Tongue (tissue), 1 donor: ENCODE measurements at regions not wholly inside any gene's neighbourhood (a gene's known extent, or its start where the extent isn't known, plus 50 kb on each side); places are given as distances from the start of the nearest gene placed in this dataset.

Source experiments
- DNase-seq: peaks from one replicate; pipeline ENCODE4 v3.0.0-alpha.2; 2015

DNA sequence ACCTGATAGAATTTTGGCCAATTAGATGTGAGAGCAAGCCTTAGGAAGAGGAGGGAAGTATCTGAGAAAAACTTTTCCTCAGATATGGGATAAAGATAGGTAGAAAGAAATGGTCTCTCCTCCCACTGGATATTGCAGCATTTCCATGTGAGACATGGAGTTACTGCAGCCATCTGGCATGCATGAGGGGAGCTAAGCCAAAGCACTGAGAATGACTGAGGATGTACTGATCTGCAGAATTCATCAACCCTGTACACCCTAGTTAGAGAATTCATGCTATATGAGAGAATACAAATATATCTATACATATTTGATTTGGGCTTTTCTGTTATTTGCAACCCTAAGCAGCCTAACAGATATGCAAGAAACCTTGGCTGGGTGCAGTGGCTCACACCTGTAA, 52.5 kb upstream of the RPL34 start:
- DNase-seq: no peak

DNA sequence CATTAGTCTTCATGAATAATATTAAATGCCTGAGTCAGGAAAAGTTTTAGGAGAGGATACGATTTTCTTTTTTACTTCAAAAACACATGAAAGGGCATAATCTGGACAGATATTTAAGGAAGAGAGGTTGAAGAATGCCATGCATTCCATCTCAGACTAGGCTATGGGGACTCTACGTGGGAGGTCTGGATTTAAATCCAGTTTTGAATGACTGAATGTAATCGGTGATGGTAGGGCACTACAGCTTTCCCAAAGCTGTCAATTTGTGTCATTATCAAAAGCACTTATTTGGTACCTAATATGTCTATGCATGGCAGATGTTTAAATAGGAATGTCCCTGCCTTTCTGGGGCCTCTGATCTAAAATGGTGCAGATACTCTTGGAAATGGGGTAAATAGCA, 59.3 kb upstream of the RPL34 start:
- no peak for DNase-seq

DNA sequence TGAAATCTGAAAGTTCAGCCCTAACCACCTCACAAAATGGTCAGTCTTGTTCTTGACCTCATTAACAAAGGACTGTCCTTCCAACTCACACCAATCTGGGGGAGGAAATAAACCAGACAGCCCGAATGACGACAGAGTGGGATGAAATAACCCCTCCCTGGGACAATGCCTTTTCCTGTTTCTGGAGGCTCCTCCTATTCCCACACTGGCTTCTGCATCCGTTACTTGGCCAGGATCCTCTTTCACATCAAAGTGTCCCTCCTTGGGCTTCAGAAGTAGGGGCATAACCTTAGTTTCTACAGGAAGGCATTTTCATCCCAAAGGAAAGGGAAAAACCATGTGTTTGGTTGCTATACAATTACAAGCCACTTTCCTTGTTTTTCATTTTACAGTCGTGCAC, 59.8 kb upstream of the RPL34 start:
- DNase-seq: peak; percentile 35

DNA sequence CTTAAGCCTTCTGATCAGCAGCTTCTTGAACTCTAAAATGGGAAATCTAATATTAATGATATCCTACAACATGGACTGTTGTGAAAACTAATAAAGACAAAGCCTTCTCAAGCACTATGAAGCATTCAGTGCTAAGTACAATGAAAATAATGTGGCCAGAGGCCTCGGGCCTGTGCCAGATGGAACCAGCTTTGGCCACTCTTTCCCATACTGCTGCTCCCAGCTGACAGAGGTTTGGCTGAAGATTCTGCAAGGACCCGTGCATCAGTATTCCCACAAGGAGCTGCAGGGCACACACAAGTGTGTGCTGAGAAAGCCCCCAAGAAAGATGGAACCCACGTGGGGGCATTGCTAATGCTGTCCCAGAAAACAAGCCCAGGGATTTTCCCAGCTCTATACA, 60.5 kb upstream of the RPL34 start:
- DNase-seq: no peak

DNA sequence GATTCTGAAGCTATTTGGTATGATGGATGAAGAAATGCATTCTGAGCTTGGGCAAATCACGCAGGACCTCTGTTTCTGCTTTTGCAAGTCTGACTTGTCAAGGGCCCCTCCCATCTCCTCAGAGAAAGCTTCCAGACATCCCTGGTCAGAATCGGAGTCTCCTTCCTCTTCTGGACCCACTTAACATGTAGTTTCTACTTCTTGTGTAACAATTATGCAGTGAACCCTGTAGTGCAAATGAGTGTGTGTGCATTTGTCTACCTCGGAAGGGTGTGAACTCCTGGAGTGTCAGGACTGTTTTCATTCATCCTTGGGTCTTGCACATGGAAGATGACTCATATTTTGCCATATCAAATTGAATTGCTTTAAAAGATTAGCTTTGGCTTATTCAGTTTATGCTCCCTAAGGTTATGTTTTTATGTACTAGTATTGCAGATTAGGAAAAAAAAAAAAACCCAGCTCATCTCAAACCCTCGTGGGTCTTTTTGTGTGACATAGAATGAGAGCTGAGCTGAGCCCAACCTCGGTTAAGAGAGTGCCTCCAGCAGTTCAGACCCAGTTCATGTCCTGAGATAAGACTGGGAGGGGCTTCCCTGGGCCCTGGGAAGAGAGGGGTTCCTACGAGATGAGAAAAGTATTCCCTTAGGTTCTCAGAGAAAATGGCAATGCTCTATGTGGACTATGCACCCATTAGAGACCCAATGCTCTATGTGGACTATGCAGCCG, 61.1 kb upstream of the RPL34 start:
- no peak for DNase-seq

DNA sequence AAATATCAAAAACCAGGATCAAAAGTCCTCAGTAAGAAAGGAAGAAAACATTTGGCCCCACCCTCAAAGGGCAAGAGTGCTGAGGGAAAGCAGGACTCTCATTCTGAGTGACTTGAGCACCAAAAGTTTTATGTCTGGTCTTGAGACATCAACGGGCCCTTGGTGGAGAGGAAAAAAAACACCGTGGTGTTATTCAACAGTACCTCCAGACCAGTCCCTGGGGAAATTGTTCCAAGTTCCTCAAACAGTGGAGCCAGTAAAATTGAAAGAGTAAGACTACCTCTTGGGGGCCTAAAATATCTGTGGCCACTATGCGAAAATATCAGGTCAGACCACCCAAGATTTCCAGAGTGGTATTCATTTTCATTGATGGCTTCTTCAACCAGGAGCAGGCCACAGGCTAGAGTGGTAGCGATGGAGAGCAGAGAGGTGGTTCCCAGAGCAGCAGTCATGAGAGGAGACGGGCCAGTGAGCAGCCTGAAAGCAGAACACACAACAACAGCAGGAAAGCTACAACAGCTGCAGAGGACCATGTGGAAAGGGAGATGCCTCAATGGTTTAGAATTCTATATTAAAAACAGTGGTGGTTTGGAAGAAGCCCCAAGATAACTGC, 63.7 kb upstream of the RPL34 start:
- DNase-seq: no peak

DNA sequence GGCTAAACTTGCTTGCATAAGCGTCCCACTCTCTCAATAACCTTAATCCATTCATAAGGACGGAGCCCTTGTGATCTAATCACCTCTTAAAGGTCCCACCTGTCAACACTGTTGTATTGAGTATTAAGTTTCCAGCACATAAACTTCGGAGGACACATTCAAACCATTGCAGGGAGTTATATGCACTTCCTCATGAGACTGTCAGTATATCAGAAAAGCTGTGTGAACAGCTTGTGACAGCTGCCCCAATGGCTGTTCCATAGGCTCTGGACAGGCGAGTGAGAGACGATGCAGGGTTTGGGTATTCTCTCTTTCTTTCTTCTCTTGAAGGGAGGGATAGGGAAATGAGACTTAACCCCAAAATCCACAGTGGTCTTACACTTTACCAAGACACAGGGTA, 64.2 kb upstream of the RPL34 start:
- DNase-seq: no peak

DNA sequence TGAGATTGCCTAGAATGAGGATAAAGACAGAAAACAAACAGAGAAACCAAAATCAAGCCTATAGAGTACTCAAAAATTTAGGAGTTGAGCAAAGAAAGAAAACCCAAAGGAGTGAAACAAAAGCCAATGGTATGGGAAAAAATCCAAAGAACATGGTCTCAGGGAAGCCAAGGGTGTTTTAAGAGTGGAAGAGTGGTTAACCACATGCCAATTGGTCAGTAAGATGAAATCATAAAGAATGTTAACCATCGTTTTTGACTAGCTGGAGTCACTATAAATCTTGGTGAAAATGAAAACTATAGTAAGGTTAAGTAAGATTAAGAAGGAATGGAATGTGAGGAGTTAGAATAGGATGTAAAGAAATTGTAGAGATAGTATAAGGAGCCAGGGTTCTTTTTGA, 64.7 kb upstream of the RPL34 start:
- DNase-seq: no peak

DNA sequence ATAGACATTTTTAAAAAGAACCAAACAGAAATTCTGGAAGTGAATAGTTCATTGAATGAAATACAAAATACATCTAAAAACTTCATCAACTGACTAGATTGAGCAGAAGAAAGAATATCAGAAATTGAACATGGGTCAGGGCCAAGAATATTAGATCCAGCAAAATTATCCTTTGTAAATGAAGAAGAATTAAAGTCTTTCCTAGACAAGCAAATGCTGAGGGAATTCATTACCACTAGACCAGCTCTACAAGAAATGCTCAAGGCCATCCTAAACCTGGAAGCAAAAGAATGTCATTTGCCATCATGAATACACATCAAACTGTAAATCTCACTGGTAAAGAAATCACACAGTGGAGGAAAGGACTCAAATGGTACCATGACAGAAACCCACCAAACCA, 72.7 kb upstream of the RPL34 start:
- DNase-seq: no peak

DNA sequence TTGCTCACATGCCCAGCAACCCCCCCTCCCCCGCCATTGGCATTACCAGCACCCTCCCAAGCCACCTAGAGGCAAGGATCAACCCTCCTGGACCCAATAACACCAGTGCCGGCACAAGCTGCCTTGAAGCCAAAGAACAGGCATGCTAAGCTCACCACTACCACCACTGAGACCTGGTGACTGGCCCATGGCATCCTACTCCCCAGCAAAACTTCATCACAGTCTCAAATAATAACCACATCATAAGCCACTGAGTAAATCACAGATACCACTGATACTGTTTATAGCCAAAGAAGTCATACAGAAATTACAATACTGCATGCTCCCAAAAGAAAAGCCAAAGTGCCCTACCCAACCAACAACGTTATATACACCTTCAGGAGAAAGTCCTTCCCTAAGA, 73.6 kb upstream of the RPL34 start:
- DNase-seq: no peak

DNA sequence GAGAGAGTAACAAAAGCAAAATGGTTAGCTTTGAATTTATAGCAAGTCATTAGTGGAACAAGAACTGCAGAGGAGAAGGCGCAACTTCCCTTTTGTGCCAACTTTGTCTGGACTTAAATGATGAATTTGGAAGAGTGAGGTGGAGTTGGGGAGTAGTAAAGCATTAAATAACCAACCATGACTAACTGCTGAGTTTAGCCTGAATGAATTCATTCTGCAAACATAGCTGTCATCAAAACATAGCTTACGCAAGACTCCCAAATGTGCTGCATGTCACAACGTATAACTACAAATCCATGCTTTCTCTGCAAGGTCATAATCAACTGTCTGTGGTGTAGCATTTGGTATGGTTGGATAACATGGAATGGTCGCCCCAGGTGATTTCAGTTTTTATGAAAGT, 75.9 kb upstream of the RPL34 start:
- peak; percentile 56 for DNase-seq

DNA sequence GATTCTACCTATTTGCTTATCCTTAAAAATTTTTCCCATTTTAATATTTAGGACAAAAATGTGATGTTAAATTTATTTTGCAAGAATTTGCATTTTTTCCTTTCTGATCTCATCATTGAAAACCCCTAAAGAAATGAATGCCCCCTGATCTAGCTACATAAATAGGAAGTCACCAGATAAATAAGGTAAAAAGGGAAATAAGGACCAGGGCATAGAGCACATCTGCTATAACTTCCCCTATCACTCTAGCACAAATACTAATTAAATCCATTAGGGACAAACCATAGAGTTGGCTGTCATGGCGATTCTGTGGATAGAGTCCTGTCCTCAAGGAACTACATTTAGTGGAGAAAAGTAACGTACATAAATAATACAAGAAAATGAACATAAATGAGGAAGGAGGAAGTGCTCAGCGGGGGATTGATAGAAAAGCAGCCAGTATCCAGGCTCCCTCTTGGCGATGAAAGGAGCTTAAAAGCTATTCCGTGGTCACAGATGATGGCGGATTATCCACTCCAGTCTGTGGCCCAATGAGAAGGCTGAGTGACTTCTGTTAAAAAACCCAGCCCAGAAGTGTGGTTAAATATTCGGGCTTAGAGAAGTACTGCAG, 76.9 kb upstream of the RPL34 start:
- no peak for DNase-seq

DNA sequence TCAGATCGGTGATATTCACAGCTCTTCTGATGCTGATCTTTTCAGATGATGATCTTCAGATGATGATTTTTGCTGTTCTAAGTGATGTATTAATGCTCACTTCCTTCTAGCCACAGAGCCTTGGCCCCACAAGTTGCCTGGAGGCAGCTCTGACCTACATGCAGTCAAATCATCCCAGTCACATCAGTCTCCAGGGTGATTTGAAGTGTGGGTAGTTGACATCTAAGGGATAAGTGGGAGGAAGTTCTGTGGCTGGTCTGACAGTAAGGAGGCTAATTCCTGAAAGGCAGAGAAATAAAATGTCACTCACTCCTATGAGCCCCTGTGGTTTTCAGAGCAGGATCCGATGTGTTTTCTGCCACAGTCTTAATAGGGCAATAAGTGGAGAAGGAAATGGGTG, 79.8 kb upstream of the RPL34 start:
- DNase-seq: no peak

DNA sequence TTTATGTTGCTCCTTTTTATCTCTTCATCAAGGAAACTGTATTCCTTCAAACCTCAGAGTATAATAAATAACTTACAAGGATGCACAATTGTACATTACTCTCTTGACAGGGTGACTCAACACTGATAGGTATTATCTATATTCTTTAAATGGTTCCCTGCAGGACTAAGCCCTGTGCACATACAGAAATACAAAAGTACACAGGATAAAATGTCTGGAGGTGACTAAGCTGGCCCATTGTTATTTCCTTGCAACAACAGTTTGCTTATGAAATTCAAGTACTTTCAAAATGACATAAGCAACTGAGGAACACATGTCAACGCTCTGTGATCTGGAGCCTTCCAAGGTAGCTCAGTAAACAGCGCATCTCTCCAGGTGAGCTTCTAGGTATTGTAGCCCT, 83.8 kb upstream of the RPL34 start:
- no peak for DNase-seq

DNA sequence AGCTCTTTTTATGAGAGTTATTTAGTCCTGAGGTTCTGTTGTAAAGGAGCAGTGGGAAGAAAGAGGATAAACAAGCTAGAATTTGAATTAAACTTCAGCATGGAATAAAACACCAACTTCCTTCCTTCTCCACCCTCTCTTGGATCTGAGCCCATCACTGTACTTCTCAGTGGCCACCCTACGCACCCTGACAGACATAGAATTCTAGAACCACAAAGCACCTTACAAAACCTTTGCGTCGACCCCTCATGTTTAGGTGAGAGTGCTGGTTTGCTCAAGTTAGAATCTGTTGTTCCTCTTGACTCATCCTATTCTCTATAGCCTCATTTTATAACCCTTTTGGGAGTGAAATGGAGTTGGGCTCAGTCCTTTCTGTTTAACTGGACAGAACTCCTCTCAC, 84.6 kb upstream of the RPL34 start:
- no peak for DNase-seq

DNA sequence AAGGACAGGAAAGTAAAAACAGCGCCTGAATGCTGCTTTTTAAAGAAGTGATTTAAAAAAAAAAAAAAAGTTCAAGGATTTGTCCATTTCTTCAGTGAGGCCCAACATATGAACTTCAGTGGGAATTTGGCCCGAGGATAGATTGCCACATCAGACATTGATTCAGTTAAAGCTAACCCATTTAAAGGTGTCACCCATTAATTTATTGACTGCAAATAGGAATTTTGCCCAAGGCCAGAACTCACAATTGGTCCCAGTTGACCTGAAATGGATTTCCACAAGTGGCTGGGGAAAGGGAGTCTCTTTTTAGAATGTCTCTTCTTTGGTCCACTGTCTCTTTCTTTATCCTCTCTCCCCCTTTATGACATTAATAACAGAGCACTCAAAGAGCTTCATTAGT, 86.5 kb upstream of the RPL34 start:
- DNase-seq: no peak

DNA sequence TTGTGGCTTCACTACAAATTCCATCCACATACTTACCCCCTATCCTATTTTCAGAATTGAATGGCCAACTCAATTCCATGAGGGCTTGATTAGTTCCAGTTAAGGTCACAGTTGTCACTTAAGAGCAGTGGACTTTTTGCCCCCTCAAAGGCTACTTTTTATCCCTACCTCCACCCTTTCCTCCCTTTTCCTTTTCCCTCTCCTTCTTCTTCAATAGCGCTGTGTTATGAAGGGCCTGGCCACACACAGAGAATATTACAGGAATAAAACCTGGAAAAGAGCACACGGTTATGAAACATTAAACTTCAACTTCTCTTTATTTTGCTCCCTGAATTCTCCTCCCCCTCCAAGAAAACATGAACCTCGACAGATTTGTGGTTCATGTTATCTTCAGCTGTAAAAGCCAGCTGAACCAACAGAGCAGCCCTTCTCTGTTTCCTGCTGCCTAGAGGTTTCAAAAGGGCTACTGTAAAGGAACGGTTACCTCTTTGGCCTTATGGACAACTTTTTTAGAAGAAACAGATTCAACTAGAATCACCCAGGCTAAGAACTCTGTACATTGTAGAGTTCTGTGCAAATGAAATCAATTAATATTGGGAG, 87.0 kb upstream of the RPL34 start:
- no peak for DNase-seq

DNA sequence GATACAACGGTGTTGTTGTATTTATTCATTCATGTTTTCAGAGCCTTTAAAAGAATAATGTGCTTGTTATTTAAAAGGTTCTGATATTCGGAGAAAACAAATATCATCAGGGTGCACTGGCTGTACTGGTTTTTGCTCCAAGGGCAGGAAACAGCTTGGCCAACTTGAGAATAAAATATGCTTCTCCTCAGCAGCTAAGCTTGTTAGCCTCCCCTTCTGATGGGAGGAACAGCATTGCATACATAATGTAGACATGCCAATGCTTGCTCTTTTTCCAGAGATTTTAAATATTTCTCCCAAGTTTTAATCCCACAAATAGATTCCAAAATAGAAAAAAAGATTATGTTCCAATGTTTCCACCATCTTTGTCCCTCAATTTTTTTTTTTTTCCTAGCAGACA, 87.6 kb upstream of the RPL34 start:
- no peak for DNase-seq

DNA sequence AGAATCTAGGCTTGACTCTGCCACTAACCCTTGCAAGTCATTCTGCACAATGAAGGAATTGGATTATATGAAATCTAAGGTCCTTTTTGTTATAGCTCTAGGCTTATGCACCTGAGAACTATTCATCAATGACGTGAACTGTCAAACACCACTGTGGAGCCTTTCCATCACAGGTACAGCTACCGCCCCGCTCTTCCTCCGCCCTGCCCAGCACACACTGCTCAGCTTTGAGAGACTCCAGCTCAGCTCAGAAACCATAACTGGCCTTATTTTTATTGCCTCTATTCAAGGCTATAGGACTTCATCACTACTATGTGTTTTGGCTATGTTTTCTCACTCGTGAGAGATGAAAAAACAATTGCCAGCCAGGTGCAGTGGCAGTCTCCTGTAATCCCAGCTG, 88.2 kb upstream of the RPL34 start:
- DNase-seq: no peak

DNA sequence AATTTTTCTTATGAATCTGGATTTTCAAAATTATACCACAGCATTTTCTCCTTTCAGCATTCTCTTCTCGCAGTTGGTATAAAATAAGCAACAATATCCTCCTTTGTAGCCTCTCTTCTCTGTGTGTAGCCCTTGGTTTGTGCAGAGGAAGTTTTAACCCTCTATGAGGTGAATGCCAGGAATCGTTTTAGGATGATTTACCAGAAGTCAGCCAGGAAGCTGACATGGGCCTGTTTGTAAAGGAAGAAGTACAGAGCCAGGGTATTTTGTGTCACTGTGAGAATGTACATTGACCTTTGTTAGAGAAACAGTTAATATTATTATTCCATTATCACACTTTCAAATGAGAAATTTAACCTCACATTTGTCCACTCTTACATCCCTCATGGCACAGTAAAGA, 88.9 kb upstream of the RPL34 start:
- no peak for DNase-seq

DNA sequence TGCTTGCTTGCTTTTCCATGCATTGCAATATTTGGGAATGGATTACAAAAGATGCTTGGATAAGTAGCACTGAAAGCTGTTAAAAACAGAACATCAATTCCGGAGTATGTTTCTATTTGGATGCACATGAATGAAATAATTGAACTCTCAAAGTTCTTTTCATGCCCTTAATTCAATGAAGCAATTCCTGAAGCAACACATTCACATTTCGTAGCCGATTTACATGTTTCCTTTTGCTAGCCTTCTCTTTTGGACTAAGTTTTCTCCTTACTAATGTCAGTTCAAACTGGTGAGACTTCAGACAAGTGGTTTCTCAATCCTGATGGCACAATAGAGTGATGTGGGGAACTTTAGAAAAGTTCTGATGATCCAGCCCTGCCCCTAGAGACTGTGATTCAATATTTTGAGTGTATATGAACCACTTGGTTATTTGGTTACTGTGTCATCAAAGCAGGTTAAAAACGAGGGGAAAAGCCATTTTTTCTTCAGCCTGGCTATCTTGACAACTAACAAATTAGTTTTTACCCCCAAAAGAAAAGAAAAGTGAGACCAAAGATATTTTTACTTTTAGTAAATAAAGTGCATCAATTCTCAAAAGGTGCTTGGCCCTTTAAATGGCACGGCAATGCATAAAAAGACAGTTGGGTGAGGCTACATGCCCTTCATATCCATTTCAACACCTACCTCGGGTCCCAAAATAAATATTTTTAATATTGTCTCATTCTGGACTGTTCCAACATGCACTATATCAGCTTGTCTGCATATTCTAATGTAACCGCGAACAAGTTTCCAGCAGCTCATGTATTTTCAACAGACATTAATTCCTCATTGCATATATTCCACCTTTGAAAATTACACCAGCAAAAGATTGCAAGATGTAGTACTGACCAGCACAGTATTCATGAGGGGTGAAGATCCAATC, 90.1 kb upstream of the RPL34 start:
- no peak for DNase-seq

DNA sequence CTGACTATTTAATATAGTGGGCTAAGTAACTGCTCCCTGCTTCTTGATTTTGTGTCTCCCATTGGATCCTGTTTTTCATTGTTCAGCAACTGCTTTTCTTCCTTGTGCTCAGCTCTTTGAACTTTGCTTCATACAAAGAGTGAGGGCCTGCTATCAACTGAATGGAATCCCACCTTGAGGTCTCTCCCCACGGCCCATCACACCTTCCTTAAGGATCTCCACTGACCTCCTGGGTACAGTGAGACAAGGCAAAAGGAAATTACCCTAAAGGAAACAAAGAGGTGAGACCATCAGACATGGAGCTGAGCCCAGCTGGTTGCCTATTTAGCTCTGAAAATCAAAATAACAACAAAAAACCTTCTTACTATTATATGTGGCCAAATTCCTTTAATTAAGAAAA, 91.3 kb upstream of the RPL34 start:
- DNase-seq: no peak

DNA sequence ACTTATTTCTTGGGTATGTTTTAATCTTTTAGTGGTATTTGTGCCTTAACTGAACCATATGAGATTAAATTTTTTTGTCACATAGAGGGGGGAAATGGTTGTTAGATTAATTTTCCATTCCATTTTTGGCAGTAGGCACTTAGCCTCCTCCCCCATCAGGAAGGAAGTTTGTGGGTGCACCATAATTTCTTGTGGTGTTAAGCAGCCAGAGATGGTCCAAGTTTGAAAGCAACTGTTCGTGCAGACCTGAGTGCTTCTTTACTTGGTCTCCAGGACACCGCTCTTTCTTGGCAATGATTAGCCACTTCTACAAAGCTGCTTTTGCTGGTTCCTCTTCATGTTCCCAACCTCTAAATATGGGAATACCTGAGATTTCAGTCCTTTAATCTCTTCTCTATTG, 92.7 kb upstream of the RPL34 start:
- DNase-seq: no peak
